BLaER1 (cell line): ENCODE measurements at regions not wholly inside any gene's neighbourhood (a gene's known extent, or its start where the extent isn't known, plus 50 kb on each side); places are given as distances from the start of the nearest gene placed in this dataset.

Experiments used
- H3K27ac ChIP-seq: shearing (Covaris generic); formaldehyde crosslinking; 2 replicates; pipeline ENCODE4 v1.8.1; 2022
- H3K27me3 ChIP-seq: shearing (Covaris generic); formaldehyde crosslinking; 2 replicates; pipeline ENCODE4 v1.8.1; 2022
- H3K36me3 ChIP-seq: shearing (Covaris generic); formaldehyde crosslinking; 2 replicates; pipeline ENCODE4 v1.8.1; 2022
- H3K4me1 ChIP-seq: shearing (Covaris generic); formaldehyde crosslinking; 2 replicates; pipeline ENCODE4 v1.8.1; 2022
- H3K4me2 ChIP-seq: shearing (Covaris generic); formaldehyde crosslinking; 2 replicates; pipeline ENCODE4 v1.8.1; 2022
- H3K4me3 ChIP-seq: shearing (Covaris generic); formaldehyde crosslinking; 2 replicates; pipeline ENCODE4 v1.8.1; 2022
- H3K9ac ChIP-seq: shearing (Covaris generic); formaldehyde crosslinking; 2 replicates; pipeline ENCODE4 v1.8.1; 2022
- H3K9me3 ChIP-seq: shearing (Covaris generic); formaldehyde crosslinking; 2 replicates; pipeline ENCODE4 v1.8.1; 2022
- H4K20me1 ChIP-seq: shearing (Covaris generic); formaldehyde crosslinking; 2 replicates; pipeline ENCODE4 v1.8.1; 2022
- Cebpa-rat ChIP-seq: shearing (Covaris generic); IDR thresholded peaks from 2 replicates; pipeline ENCODE4 v1.8.1; 2022

DNA sequence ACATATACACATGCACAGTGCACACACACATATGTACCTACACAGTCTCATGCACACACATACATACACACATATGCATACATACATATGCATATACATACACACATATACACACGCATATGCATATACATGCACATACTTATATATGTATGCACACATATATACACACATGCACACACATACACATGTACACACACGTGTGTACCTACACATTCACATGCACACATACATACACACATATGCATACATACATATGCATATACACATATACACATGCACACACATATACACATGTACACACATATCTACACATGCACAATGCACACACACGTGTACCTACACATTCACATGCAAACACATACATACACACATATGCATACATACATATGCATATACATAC is 100.3 kb upstream of the TWIST2 start:
- no peaks in the 10 kb centered on the region for H4K20me1 ChIP-seq
- no peak overlapping the region for H3K4me2 ChIP-seq
- no peak overlapping the region for H3K9ac ChIP-seq
- peaks cover 14% of the 10 kb centered on the region for H3K9me3 ChIP-seq
- H3K36me3 ChIP-seq, result no peaks in the 10 kb centered on the region
- no peak overlapping the region for H3K27ac ChIP-seq
- H3K4me1 ChIP-seq, result no peaks in the 10 kb centered on the region
- no peaks in the 10 kb centered on the region for H3K27me3 ChIP-seq
- H3K4me3 ChIP-seq, result no peak overlapping the region
- TF ChIP-seq Cebpa-rat, result no peak

GRCh38 chr2:238750212-238750904 is 97.5 kb upstream of the TWIST2 start:
- no peak overlapping the region for H3K9ac ChIP-seq
- no peaks in the 10 kb centered on the region for H3K4me1 ChIP-seq
- no peak for TF ChIP-seq Cebpa-rat
- H4K20me1 ChIP-seq, result no peaks in the 10 kb centered on the region
- no peaks in the 10 kb centered on the region for H3K27me3 ChIP-seq
- H3K36me3 ChIP-seq, result no peaks in the 10 kb centered on the region
- H3K27ac ChIP-seq, result no peak overlapping the region
- no peak overlapping the region for H3K4me3 ChIP-seq
- H3K4me2 ChIP-seq, result no peak overlapping the region
- H3K9me3 ChIP-seq, result peaks cover 14% of the 10 kb centered on the region

GRCh38 chr2:238754259-238754658 is 93.6 kb upstream of the TWIST2 start:
- Histone ChIP-seq H3K9ac (no peak overlapping the region), H4K20me1 (no peaks in the 10 kb centered on the region), H3K36me3 (no peaks in the 10 kb centered on the region), H3K4me2 (no peak overlapping the region), H3K9me3 (peaks cover 11% of the 10 kb centered on the region), H3K27ac (no peak overlapping the region), H3K27me3 (no peaks in the 10 kb centered on the region), H3K4me1 (no peaks in the 10 kb centered on the region), H3K4me3 (no peak overlapping the region)
- no peak for TF ChIP-seq Cebpa-rat

- Histone ChIP-seq H3K4me2 (no peak overlapping the region), H3K27me3 (no peaks in the 10 kb centered on the region), H3K36me3 (no peaks in the 10 kb centered on the region), H4K20me1 (no peaks in the 10 kb centered on the region), H3K4me3 (no peak overlapping the region), H3K4me1 (no peaks in the 10 kb centered on the region), H3K27ac (no peak overlapping the region), H3K9me3 (peaks cover 4% of the 10 kb centered on the region), H3K9ac (no peak overlapping the region)
- TF ChIP-seq Cebpa-rat, result no peak
Measured at GRCh38 chr2:238761868-238762267, 86.0 kb upstream of the TWIST2 start.

DNA sequence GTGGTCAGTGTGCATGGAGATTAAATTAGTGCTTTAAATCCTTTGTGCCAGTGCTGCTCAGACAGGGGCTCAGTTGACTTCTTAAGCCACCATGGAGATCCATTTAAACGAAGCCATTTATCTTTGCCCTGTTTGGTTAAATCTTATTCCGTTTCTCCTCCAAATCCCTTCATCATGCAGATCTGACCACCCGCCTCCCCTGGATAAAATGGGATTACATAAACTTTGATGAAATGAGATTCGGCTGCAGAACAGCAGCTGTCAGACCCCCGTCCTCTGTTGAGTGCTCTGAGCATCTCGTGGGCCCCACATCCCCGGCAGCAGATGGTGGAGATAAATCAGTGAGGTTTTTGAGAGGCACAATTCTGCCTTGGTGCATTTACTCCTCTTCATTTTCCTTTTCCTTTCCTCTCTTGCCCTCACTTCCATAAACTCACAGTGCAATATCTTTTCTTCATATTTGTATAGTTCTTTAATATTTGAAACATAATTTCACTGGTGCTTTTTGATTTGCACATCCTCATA is 84.4 kb upstream of the TWIST2 start:
- Histone ChIP-seq H3K27me3 (no peaks in the 10 kb centered on the region), H3K9me3 (peaks cover 17% of the 10 kb centered on the region), H4K20me1 (no peaks in the 10 kb centered on the region), H3K4me3 (no peak overlapping the region), H3K4me2 (no peak overlapping the region), H3K4me1 (no peaks in the 10 kb centered on the region), H3K36me3 (no peaks in the 10 kb centered on the region), H3K27ac (no peak overlapping the region), H3K9ac (no peak overlapping the region)
- no peak for TF ChIP-seq Cebpa-rat

GRCh38 chr2:238765590-238765989 is 82.3 kb upstream of the TWIST2 start:
- TF ChIP-seq Cebpa-rat, result no peak
- Histone ChIP-seq H3K36me3 (no peaks in the 10 kb centered on the region), H3K27me3 (no peaks in the 10 kb centered on the region), H3K4me1 (no peaks in the 10 kb centered on the region), H3K4me2 (no peak overlapping the region), H3K4me3 (no peak overlapping the region), H3K9ac (no peak overlapping the region), H3K27ac (no peak overlapping the region), H3K9me3 (peaks cover 34% of the 10 kb centered on the region), H4K20me1 (no peaks in the 10 kb centered on the region)

DNA sequence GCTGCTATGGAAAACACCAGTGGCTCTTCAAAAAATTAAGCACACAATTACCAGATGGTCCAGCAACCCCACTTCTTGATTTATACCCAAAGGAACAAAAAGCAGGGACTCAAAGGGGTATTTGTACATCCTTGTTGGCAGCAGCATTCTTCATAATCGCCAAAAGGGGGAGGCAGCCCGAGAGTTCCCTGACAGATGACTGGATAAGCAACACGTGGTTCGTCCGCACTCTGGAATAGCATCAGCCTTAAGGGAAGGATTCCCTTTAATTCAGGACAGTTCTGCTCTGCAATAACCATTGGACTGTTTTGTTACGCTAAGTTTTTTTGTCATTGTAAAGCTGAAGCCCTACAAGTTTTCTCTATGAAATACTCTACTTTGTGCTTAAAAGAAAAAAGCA is 76.7 kb upstream of the TWIST2 start:
- Histone ChIP-seq H3K27me3 (no peaks in the 10 kb centered on the region), H3K9me3 (peaks cover 87% of the 10 kb centered on the region)

GRCh38 chr2:238771639-238772038 is 76.2 kb upstream of the TWIST2 start:
- H3K27ac ChIP-seq, result no peak overlapping the region
- H3K9ac ChIP-seq, result no peak overlapping the region
- no peak overlapping the region for H3K4me3 ChIP-seq
- H3K4me2 ChIP-seq, result no peak overlapping the region
- TF ChIP-seq Cebpa-rat, result no peak
- H3K36me3 ChIP-seq, result no peaks in the 10 kb centered on the region
- no peaks in the 10 kb centered on the region for H3K27me3 ChIP-seq
- H3K9me3 ChIP-seq, result peaks cover 89% of the 10 kb centered on the region
- H4K20me1 ChIP-seq, result no peaks in the 10 kb centered on the region
- H3K4me1 ChIP-seq, result peaks cover 13% of the 10 kb centered on the region

More for the DNA sequence above, 76.7 kb upstream of the TWIST2 start:
- Histone ChIP-seq H3K4me3 (no peak overlapping the region), H3K9ac (no peak overlapping the region), H4K20me1 (no peaks in the 10 kb centered on the region), H3K4me2 (no peak overlapping the region), H3K4me1 (peaks cover 12% of the 10 kb centered on the region), H3K27ac (no peak overlapping the region), H3K36me3 (no peaks in the 10 kb centered on the region)
- no peak for TF ChIP-seq Cebpa-rat

DNA sequence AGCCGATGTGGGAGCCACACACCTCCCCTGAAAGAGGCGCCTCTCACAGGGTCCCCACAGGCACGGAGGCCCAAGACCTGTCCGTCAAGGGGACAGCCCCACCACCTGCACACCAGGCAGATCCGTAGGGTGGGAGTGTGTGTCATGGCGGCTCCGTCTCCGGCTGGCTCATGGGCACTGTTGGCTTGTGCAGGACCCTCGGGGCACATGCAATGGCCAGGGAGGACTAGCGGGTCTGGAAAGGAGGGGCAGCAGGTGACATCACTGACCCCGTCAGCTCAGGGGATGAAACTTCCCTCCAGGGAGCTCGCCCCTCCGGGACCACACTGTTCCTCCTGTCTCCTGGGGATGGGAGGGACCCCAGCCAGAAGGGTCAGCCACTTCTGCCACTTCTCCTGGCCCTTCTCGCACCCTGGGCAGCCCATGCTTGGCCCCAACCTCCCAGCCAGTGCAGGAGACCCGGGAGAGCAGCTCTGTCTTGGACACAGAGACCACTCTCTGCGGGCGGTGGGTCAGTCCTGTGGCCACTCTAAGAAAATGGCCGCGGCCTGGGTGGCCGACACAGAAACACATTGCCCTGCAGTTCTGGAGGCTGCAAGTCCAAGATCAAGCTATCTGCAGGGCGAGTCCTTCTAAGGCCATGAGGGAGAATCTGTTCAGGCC is 75.1 kb upstream of the TWIST2 start:
- Histone ChIP-seq H4K20me1 (no peaks in the 10 kb centered on the region), H3K9me3 (peaks cover 87% of the 10 kb centered on the region), H3K4me2 (no peak overlapping the region), H3K27me3 (no peaks in the 10 kb centered on the region), H3K4me1 (peaks cover 16% of the 10 kb centered on the region), H3K36me3 (no peaks in the 10 kb centered on the region), H3K4me3 (no peak overlapping the region), H3K27ac (no peak overlapping the region), H3K9ac (no peak overlapping the region)
- TF ChIP-seq Cebpa-rat, result no peak

DNA sequence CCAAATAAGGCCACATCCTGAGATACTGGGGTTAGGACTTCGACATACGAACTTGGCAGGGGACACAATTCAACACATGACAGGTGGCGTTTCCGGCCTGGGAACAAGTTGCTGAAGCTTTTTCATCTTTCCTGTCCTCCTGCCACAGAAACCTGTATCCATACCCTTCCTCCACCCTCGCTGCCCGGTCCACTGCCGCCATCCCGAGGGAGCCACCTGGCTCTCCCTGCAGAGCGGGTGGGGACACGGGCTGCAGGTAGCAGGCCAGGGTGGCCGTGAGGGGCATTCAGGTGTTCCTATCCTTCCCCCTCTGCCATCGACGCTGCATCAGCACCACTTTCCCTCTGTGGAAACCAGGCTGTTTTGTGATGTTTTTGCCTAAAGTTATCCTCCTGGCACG is 74.4 kb upstream of the TWIST2 start:
- H3K9me3 ChIP-seq, result peaks cover 90% of the 10 kb centered on the region
- no peak overlapping the region for H3K27ac ChIP-seq
- no peaks in the 10 kb centered on the region for H3K27me3 ChIP-seq
- H4K20me1 ChIP-seq, result no peaks in the 10 kb centered on the region
- H3K9ac ChIP-seq, result no peak overlapping the region
- H3K4me1 ChIP-seq, result peaks cover 23% of the 10 kb centered on the region
- no peak for TF ChIP-seq Cebpa-rat
- H3K4me3 ChIP-seq, result no peak overlapping the region
- no peak overlapping the region for H3K4me2 ChIP-seq
- H3K36me3 ChIP-seq, result peaks cover 5% of the 10 kb centered on the region; the same call in 1 of the 2 replicates
